ENCODE measurements at regions not wholly inside any gene's neighbourhood (a gene's known extent, or its start where the extent isn't known, plus 50 kb on each side); places are given as distances from the start of the nearest gene placed in this dataset.
"Not testable (repeated sequence)": the region's sequence is repeated elsewhere in the genome, so short reads cannot be mapped to it uniquely, and the experiment has no call there.

- TF ChIP-seq, protein P1, sequence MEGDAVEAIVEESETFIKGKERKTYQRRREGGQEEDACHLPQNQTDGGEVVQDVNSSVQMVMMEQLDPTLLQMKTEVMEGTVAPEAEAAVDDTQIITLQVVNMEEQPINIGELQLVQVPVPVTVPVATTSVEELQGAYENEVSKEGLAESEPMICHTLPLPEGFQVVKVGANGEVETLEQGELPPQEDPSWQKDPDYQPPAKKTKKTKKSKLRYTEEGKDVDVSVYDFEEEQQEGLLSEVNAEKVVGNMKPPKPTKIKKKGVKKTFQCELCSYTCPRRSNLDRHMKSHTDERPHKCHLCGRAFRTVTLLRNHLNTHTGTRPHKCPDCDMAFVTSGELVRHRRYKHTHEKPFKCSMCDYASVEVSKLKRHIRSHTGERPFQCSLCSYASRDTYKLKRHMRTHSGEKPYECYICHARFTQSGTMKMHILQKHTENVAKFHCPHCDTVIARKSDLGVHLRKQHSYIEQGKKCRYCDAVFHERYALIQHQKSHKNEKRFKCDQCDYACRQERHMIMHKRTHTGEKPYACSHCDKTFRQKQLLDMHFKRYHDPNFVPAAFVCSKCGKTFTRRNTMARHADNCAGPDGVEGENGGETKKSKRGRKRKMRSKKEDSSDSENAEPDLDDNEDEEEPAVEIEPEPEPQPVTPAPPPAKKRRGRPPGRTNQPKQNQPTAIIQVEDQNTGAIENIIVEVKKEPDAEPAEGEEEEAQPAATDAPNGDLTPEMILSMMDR (IDR thresholded peaks at IDR 0.05): not testable (repeated sequence)
- not testable (repeated sequence) for TF ChIP-seq POLR2A, EP300, POLR2AphosphoS5 (IDR thresholded peaks at IDR 0.05)
Measured at GRCh38 chr9:67611900-67612299, 246.8 kb upstream of the ANKRD20A1 start.

All from upper lobe of left lung (tissue), 4 donors.